NT2/D1 (cell line): ENCODE measurements at regions not wholly inside any gene's neighbourhood (a gene's known extent, or its start where the extent isn't known, plus 50 kb on each side); places are given as distances from the start of the nearest gene placed in this dataset.

Experiments used
- DNase-seq: peaks from one replicate; pipeline ENCODE4 v3.0.0-alpha.2; 2011; ENCODE audit warnings: low read depth, low spot score
- H3K27me3 ChIP-seq: 2 replicates; pipeline ENCODE4 v1.6.0; 2011; ENCODE audit warnings: mild to moderate bottlenecking; ENCODE audit not compliant: insufficient read length, insufficient read depth
- H3K36me3 ChIP-seq: 2 replicates; pipeline ENCODE4 v1.6.1; 2011; ENCODE audit warnings: mild to moderate bottlenecking, low read length, mixed read lengths; ENCODE audit not compliant: insufficient read depth, insufficient read length
- H3K4me1 ChIP-seq: 2 replicates; pipeline ENCODE4 v1.5.1; 2011; ENCODE audit not compliant: insufficient read depth, insufficient read length
- H3K4me3 ChIP-seq: 2 replicates; pipeline ENCODE4 v1.5.1; 2011; ENCODE audit warnings: low read depth; ENCODE audit not compliant: insufficient read length
- H3K9ac ChIP-seq: 2 replicates; pipeline ENCODE4 v1.6.0; 2011; ENCODE audit warnings: low read depth; ENCODE audit not compliant: insufficient read length
- H3K9me3 ChIP-seq: 2 replicates; pipeline ENCODE4 v1.5.1; 2011; ENCODE audit warnings: mild to moderate bottlenecking, low read length; ENCODE audit not compliant: insufficient read depth
- SUZ12 ChIP-seq: IDR thresholded peaks from 2 replicates; pipeline ENCODE4 v1.6.1; 2011; ENCODE audit not compliant: insufficient read length, insufficient read depth; ENCODE audit errors: extremely low read depth
- YY1 ChIP-seq: IDR thresholded peaks from 2 replicates; pipeline ENCODE4 v1.6.1; 2011; ENCODE audit not compliant: insufficient read length, insufficient read depth
- ZNF274 ChIP-seq: IDR thresholded peaks from 2 replicates; pipeline ENCODE4 v1.6.1; 2011; ENCODE audit warnings: mild to moderate bottlenecking, low read depth, low read length

DNA sequence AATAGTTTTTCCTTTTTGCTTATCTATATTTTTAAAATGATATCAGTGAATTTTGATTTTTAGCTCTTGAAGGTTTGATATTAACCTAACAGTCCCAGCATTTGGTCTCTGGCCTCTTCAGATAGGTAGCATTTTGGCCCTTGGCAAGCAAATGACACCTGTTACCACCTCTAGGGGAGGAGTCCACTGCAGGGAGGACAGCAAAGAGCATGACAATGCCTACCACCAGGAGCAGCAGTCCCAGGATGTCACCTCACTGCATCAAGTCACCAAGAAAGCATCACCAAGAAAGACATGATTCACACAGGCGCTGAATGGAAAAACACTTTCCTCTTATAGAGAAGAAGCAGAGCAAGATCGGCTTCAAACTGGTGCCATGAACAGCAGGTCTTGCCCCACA, 224.3 kb downstream of the UBE3D start:
- no peak for DNase-seq
- Histone ChIP-seq H3K9me3 (no peaks in the 10 kb centered on the region), H3K4me1 (no peaks in the 10 kb centered on the region), H3K36me3 (no peaks in the 10 kb centered on the region), H3K9ac (no peak overlapping the region), H3K27me3 (no peaks in the 10 kb centered on the region), H3K4me3 (no peak overlapping the region)
- no peak for TF ChIP-seq ZNF274
- no peak for TF ChIP-seq YY1
- no peak for TF ChIP-seq SUZ12
